C4-2B (cell line): ENCODE measurements at regions not wholly inside any gene's neighbourhood (a gene's known extent, or its start where the extent isn't known, plus 50 kb on each side); places are given as distances from the start of the nearest gene placed in this dataset.

Source experiments
- CTCF ChIP-seq: fragments of 450-650 bp; conservative IDR thresholded peaks from 2 replicates; pipeline ENCODE4 v1.5.1; 2017; ENCODE audit warnings: mild to moderate bottlenecking
- ZFX ChIP-seq: fragments of 450-650 bp; IDR thresholded peaks from 2 replicates; pipeline ENCODE4 v1.6.1; 2017

GRCh38 chr6:106011476-106011875, 74.7 kb upstream of the PRDM1 start:
- TF ChIP-seq CTCF (no peak), ZFX (no peak)
